Skin of body (tissue), 1 donor: ENCODE measurements at regions not wholly inside any gene's neighbourhood (a gene's known extent, or its start where the extent isn't known, plus 50 kb on each side); places are given as distances from the start of the nearest gene placed in this dataset.
"Not testable (repeated sequence)": the region's sequence is repeated elsewhere in the genome, so short reads cannot be mapped to it uniquely, and the experiment has no call there.

Experiments used
- DNase-seq: peaks from one replicate; lab custom pipeline; 2025; lab: John Stamatoyannopoulos, UW

DNA sequence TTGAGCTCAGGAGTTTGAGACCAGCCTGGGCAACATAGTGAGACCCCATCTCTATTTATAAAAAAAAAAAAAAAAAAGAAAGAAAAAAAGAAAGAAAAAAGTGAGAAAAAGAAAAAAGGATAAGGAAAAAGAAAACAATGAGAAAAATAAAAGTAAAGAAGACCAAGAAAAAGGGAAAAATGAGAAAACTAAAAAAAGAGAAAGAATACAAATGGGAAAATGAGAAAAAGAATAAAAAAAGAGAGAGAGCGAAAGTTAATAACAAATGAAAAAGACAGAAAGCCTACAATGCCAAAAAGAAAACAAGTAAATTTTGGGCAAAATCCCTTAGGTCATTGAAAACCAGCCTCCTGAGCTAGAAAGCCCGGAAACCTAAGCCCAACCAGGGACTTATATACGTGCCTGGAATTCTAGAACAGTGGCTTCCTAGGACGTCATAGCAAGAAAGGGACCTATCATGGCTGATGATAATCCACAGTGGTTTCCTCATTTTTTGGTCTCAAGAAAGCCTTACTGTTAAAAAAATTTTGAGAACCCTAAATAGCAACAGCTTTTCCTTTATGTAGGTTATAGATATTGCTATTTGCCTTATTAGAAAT lies 131.7 kb upstream of the CLINT1 start:
- no peak for DNase-seq

DNA sequence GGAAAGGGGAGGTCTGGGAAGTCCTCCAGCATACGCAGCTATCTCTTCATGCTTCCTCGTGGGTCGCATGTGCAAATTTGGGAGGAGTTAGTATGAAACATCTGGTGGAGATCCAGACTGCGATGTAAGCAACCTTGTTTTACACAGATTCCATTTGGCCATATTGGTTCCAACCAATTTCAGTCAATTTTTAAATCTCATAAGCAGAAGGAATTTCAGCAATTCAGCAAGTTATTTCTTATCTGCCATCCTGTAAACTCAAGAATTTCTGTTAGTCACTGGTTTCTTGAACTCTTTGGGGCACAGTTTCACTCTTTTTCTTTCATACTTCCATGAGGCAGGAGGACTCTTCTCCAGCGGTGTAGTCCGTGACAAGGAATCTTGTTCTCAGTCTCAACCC lies 130.4 kb upstream of the CLINT1 start:
- no peak for DNase-seq

DNA sequence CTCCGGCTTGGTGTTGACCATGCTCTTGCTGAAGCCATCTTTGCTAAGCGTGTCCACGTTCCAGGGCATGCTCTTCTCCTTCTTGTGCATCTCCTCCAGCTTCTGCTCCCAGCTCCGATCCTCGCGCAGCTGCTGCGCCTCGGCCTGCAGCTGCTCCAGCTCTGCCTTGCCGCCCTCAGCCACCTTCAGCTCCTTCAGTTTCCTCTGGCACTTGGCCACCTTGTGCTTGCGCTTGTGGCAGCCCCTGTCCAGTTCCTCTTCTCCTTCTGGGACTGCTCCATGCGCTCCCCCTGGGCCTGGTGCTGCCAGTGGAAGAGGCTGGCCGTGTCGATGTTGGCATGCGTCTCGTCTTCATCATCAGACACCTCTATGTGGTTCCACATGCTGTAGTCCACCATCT lies 128.3 kb upstream of the CLINT1 start:
- DNase-seq, result no peak

DNA sequence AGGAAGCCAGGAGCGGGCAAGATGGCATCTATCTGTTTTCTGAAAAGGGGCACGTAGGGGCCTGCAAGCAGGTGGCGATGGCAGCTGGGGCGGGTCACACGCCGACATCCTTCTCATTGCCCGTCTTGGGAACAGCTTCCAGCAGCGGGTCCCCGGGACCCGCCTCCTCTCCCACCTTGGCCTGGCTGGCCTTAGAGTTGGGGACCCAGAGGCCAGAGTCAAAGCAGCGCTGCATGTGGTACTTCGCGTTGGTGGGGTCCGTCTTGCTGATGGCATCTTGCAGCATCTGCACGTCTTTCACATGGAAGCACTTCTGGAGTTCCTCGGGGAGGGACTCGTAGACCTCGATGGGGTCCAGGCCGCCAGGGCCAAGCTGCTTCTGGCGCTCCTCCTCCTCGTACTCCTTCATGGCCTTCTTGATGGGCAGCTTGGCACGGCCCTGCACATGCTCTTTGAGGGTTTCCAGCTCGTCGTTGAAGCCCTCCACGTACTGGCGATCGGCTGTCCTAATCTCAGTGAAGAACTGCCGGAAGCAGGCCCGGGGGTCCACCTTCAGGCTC lies 127.6 kb upstream of the CLINT1 start:
- no peak for DNase-seq

DNA sequence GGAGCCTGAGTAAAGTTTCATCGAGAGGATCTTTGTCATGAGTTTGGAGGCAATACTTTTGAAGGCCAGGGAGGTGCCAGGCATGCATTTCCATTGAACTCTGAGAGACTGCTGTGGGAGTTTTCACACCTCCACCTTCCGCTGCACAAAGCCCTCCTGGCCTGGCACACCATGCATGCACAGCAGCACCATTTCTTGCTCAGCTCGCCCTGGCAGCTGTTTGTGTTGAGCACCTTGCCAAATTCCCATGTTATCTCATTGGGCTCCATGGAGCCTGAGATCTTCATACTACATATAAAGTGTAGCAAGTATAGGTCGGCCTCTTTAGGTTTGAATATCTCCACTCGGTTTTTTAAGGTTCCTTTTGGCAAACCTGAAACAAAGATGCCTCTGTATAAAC lies 125.7 kb upstream of the CLINT1 start:
- no peak for DNase-seq

DNA sequence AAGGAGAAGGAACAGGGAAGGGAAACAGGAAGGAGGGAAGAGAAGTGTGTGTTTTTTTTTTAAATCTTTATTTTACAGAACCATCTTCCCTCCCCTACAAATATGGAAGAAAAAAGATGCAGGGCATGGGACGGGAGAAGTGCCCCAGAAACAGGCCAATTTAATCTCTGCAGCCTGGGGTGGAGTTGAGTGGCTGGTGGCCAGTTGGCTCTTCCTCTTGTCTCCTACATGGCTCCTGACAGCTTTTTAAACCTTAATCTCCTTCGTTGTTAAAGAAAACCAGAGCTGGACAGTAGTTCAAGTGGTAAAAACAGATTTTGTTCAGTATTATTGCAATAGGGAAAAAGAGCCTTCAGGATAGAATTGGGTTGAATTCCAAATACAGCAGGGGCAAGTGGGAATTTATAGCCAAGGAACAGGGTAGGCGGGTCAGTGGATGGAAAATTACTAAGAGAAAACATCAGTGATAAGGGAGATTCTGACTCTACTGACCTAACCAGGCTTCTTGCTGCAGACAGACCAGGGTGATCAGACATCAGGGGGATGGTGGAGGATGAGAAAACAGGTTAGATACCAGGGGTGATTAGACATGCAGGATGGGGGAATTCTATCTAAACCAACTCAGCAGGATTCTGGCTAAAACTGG lies 125.1 kb upstream of the CLINT1 start:
- no peak for DNase-seq

DNA sequence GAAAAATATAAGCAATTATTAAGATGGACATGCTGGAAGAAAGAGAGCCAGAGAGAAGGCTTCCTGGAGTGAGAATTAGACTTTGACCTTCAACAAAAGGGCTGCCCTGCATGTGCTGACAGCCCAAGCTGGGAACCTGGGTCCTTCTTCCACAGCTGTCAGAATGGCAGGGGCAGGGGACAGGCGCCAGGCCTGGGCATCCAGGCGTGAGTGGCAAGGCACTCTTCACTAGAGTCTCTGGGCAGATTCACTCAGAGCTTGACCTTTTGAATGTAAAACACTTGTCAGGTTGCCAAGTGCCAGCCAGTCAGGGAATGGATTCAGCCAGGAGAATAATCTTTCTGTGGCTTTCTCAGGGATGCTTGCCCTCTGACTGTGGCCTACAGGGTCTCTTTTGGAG lies 119.1 kb upstream of the CLINT1 start:
- DNase-seq, result no peak

DNA sequence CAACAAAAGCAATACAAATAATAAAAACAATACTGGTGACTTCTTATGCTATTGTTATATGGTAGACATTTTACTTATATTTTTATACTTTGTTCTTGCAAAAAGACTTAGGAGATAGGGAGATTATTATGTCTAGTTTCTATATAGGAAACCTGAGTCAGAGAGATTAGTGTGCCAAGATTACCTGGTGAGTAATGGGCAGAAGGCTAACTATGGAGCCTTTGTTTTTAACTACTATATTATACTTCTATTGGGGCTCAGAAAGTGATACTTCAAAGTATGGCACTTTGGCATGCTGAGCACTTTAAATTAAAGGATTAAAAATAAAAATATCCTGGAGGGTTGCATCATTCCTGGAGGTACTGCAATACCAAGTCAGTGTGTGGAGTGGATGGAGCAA lies 117.5 kb upstream of the CLINT1 start:
- DNase-seq, result no peak

DNA sequence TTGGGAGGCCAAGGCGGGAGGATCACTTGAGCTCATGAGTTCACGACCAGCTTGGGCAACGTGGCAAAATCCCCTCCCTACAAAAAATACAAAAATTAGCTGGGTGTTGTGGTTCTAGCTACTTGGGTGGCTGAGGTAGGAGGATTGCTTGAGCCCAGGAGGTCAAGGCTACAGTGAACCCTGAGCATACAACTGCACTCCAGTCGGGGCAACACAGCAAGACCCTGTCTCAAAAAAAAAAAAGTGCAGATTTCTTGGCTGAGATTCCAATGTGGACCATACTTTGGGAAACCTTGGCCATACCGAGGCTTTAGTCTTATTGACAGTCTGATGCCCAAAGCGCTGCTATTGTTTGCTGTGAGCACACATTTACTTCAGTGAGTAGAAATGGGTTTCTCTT lies 113.6 kb upstream of the CLINT1 start:
- no peak for DNase-seq

DNA sequence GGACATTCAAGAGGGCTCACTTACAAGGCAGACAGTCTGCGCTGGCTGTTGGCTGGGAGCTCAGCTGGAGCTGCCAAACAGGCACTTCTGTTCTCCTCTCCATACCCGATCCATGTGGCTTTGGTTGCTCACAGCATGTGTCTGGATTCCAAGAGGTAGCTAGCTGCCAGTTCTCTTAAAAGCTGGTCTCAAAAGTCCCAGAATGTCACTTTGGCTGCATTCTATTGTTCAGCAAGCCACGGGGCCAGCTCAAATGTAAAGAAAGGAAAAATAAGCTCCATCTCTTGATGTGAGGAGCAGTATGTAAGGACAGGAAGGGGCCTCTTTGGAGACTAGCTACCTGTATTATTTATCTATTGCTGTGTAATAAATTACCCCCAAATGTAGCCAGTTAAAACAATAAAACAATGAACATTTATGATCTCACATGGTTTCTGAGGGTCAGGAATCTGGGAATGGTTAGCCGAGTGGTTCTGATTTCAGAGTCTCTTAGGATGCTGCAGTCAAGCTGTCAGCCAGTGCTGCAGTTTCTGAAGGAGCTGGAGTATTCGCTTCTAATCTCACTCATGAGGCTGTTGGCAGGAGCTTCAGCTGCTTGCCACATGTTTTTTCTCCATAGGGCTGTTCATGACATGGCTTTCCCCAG lies 112.7 kb upstream of the CLINT1 start:
- DNase-seq, result peak; percentile 91

DNA sequence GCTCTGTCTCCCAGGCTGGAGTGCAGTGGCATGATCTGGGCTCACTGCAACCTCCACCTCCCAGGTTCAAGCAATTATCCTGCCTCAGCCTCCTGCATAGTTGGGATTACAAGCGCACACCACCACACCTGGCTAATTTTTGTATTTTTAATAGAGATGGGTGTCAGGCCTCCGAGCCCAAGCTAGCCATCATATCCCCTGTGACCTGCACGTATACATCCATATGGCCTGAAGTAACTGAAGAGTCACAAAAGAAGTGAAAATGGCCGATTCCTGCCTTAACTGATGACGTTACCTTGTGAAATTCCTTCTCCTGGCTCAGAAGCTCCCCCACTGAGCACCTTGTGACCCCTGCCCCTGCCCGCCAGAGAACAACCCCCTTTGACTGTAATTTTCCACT lies 109.6 kb upstream of the CLINT1 start:
- not testable (repeated sequence) for DNase-seq

DNA sequence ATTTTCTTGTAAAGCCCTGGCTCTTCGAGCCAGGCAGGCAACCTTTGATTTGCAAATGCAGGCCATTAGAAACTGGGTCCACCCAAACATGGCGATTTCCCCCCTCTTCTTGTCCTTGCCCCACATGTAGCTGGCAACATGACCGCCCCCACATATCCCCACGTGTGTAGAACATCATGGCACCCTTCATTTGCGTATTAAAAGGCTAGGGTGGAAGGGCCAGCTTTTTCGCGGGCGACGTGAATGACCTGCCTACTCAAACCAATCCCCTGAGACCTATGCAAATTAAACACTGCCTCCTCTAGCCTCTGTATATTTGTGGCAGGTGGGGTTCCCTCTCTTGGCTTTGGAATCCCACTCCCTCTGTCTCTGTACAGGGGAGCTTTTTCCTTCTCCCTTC lies 107.0 kb upstream of the CLINT1 start:
- no peak for DNase-seq

DNA sequence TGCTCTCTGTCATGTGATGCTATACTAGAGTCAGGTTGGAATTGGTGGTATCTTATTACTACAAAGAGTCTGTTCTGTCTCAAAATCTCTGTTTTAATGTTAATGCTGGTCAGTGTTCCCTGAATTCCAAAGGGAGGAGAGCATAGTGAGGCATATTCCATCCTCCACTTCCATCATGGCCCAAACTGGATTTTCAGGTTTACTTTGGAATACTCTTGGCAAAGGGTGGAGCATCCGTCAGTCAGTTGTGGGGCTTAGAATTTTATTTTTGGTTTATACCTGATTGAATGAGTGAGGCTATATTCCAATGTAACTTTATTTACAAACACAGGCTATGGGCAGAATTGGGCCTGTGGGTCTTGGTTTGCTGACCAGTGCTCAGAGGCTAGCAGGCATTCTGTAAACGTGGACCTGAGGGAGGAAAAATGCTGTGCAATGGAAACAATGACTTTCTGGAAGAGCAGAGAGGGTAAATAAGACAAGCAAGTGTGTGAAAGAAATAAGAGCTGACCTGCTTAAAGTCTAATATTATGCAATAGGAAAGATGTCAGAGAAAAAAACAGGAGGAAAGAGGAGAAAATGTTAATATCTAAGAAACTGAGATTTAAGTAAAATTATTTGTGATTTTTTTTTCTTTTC lies 106.2 kb upstream of the CLINT1 start:
- DNase-seq, result no peak

DNA sequence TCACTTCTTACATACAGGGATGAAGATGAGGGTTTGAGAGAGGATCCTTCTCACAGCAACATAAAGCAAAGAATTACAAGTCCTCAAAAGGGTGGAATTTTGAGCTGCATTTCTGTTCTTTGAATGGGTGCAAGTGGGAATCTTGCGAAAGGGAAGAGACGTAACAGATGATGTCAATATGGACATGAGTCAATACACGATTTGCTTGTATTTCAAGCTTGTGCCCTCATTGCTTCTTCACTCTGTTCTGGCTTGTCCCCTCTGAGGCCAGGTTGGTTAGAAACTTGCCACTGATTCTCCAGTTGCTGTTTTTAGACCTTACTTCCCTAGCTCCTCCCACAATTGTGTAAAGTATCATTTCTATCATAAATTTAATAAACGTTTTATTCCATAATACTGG lies 104.8 kb upstream of the CLINT1 start:
- no peak for DNase-seq

DNA sequence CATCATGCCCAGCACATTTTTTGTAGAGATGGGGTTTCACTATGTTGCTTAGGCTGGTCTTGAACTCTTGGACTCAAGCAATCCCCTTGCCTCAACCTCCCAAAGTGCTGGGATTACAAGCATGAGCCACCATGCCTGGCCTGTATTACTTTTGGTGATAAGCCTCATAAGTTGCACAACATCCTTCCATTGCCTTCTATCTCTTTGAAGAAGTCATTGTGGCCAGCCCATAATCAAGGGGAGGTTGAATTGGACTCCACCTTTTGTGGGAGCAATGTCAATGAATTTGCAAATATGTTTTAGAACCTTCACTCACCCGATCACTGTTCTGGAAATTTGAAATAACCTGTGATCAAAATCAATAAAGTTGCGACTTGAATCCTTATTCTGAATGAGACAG lies 104.3 kb upstream of the CLINT1 start:
- no peak for DNase-seq

DNA sequence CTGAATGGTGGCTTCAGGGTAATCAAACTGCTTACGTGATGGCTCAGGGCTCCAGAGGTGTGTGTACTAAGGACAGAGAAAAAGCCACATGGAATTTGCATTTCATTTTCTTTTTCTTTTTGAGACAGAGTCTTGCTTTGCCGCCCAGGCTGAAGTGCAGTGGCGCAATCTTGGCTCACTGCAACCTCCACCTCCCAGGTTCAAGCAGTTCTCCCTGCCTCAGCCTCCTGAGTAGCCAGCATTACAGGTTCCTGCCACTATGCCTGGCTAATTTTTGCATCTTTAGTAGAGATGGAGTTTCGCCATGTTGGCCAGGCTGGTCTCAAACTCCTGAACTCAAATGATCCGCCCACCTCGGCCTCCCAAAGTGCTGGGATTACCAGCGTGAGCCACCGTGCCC lies 103.7 kb upstream of the CLINT1 start:
- not testable (repeated sequence) for DNase-seq

DNA sequence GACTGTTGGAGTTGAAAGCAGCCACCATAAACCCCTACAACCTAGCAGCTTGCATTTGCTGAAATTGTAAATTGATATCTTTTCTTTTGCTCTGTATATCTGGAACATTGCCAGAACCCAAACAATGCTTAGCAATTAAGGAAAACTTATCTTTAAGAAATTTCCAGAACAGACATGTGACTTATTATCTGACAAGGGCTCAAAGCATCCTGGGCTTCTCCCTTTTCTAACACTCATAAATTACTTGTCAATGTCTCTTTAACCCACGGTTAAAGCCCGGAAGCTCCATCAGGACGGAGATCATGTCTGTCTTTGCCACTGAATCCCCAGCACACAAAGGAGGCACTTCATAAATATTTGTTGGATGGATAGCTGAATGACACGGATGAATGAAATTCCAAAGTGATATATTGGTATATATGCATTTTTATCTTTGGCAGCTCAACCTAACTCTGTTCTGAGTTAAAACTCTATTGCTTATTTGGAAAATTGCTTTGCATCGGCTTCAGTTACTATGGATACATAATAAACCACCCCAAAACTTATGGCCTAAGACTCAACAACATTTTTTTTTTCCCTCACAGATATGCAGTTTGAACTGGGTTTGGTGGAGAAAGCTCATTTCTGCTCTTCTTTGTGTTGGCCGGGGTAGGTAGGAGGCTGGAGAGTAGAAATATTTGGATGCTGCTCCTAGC lies 103.1 kb upstream of the CLINT1 start:
- DNase-seq, result peak; percentile 54

DNA sequence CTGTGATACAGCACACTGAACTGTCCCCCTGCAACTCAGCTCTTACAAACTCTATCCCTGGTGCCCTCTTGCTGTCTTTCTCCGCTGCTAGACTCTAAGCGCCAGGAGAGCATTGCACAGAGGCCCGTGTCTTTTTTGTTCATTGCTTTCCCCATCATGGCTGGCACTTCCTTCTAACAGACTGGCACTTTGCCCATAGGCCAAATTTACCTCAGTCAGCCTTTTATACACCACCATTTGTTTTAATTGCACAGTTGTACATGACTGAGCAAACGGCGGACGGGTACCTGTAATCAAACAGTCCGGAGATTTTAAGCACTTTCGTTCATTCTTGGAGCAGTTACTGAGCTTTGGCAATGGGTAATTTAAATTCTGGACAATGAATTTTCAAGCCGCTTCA lies 102.2 kb upstream of the CLINT1 start:
- no peak for DNase-seq

DNA sequence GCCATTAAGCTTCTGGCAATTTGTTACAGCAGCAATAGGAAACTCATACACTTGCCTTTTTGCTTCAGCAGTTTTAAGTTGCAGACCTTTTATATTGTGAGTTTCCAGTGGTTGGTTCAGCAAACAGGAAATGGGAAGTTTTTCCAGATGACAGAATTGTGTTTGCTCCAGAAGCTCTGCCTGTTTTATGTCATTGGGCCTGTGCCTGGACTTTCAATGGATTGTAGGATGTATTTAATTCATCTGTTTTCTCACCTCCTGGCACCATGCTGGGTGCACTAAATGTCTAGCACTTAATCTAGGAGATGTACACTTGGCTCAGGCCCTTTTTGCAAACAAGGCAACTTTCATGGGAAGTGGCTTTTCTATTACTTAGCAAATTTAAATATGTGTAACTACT lies 100.4 kb upstream of the CLINT1 start:
- peak; percentile 21 for DNase-seq

DNA sequence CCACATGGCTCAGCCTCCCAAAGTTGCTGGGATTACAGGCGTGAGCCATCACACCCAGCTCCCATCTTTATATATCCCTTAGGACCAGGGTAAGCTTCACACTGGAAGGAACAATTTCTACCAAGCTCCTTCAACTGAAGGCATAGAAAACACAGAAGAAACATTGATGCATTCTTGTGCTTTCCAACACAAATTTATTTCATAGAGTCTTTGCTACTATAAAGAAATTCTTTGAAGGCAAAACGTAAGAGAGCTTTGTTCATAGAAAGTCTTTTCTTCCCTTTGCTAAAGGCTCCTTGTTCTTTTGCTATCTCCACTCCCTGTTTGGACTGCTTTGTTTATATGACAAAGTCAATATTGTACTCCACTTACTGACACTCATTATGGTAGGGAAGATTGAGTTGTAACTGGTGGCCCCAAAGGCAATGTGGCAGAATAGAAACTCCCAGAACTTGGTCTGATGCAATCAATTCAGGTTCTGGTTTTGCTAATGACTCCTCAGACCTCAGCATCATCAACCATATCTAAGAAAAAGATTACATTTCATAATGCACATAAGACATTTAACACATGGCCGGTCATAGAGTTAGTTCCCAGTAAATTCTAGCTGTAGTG lies 97.4 kb upstream of the CLINT1 start:
- peak; percentile 15 for DNase-seq

DNA sequence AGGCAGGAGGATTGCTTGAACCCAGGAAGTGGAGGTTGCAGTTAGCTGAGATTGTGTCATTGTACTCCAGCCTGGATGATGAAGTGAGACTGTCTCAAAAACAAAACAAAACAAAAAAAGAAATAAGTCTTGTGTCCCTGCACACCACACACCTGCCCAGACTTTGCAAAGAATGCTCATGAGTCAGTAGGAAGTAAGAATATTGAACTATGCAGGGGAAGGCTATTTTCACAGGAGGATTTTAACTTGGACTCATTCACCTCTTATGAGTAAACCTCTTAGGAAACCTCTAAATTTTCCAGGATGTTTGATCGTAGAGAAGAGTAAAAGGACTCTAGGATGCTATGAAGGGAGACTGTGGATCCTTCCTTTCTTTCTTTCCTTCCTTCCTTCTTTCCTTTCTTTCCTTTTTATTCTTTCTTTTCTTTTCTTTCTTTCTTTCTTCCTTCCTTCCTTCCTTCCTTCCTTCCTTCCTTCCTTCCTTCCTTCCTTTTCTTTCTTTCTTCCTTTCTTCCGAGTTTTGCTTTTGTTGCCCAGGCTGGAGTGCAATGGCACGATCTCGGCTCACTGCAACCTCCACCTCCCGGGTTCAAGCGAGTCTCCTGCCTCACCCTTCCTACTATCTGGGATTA lies 96.7 kb upstream of the CLINT1 start:
- DNase-seq, result no peak
